Muscle layer of duodenum (tissue), 2 donors: ENCODE measurements at regions not wholly inside any gene's neighbourhood (a gene's known extent, or its start where the extent isn't known, plus 50 kb on each side); places are given as distances from the start of the nearest gene placed in this dataset.

Source experiments
- H3K27ac ChIP-seq: one replicate; pipeline ENCODE4 v1.7.0; 2013; ENCODE audit warnings: mild to moderate bottlenecking, low read length
- H3K27me3 ChIP-seq: one replicate; pipeline ENCODE4 v1.7.0; 2013; ENCODE audit warnings: low read depth, mild to moderate bottlenecking, control low read depth, low read length
- H3K36me3 ChIP-seq, 2 donors: one replicate each; pipeline ENCODE4 v1.7.0; 2013; ENCODE audit warnings: low read length in 2 of 2, control low read depth in 1 of 2, mild to moderate bottlenecking in 1 of 2; ENCODE audit not compliant: insufficient read depth in 2 of 2, control insufficient read depth in 1 of 2
- H3K4me1 ChIP-seq, 2 donors: one replicate each; pipeline ENCODE4 v1.7.0; 2013; ENCODE audit warnings: low read length in 2 of 2, mild to moderate bottlenecking in 2 of 2, control low read depth in 1 of 2, moderate library complexity in 1 of 2; ENCODE audit not compliant: insufficient read depth in 2 of 2, control insufficient read depth in 1 of 2
- H3K4me3 ChIP-seq, 2 donors: one replicate each; pipeline ENCODE4 v1.7.0; 2013; ENCODE audit warnings: low read length in 2 of 2, low read depth in 1 of 2, mild to moderate bottlenecking in 1 of 2
- H3K9me3 ChIP-seq, 2 donors: one replicate each; pipeline ENCODE4 v1.7.0; 2013; ENCODE audit warnings: low read length in 2 of 2, control low read depth in 1 of 2, mild to moderate bottlenecking in 1 of 2; ENCODE audit not compliant: control insufficient read depth in 1 of 2
- donor health status: healthy.

- Histone ChIP-seq H3K36me3 (no peaks in the 10 kb centered on the region), H3K4me1 (no peaks in the 10 kb centered on the region), H3K27ac (no peak overlapping the region), H3K9me3 (no peaks in the 10 kb centered on the region), H3K4me3 (no peak overlapping the region), H3K27me3 (no peaks in the 10 kb centered on the region)
Measured at GRCh38 chr5:19301271-19301670, 686.7 kb downstream of the CDH18 start.

- Histone ChIP-seq H3K9me3 (no peaks in the 10 kb centered on the region), H3K4me3 (no peak overlapping the region), H3K36me3 (no peaks in the 10 kb centered on the region), H3K4me1 (no peaks in the 10 kb centered on the region), H3K27ac (no peak overlapping the region), H3K27me3 (no peaks in the 10 kb centered on the region)
Measured at GRCh38 chr5:19314840-19315239, 673.2 kb downstream of the CDH18 start.

- Histone ChIP-seq H3K36me3 (no peaks in the 10 kb centered on the region), H3K27ac (no peak overlapping the region), H3K4me1 (no peaks in the 10 kb centered on the region), H3K27me3 (no peaks in the 10 kb centered on the region), H3K4me3 (no peak overlapping the region), H3K9me3 (no peaks in the 10 kb centered on the region)
Measured at GRCh38 chr5:19319252-19319651, 668.7 kb downstream of the CDH18 start.

- no peaks in the 10 kb centered on the region for H3K36me3 ChIP-seq
- no peak overlapping the region for H3K27ac ChIP-seq
- H3K4me3 ChIP-seq = no peak overlapping the region
- no peaks in the 10 kb centered on the region for H3K27me3 ChIP-seq
- no peaks in the 10 kb centered on the region for H3K4me1 ChIP-seq
- no peaks in the 10 kb centered on the region for H3K9me3 ChIP-seq
Measured at GRCh38 chr5:19322716-19323485, 665.1 kb downstream of the CDH18 start.

- no peak overlapping the region for H3K27ac ChIP-seq
Measured at GRCh38 chr5:19334278-19334677, 653.7 kb downstream of the CDH18 start.

GRCh38 chr5:19342942-19343341 is 645.1 kb downstream of the CDH18 start:
- Histone ChIP-seq H3K4me3 (no peak overlapping the region), H3K4me1 (no peaks in the 10 kb centered on the region), H3K27ac (no peak overlapping the region), H3K9me3 (peaks cover 0 to 9% of the 10 kb centered on the region in 2 donors), H3K27me3 (no peaks in the 10 kb centered on the region), H3K36me3 (no peaks in the 10 kb centered on the region)

More at GRCh38 chr5:19334278-19334677, 653.7 kb downstream of the CDH18 start:
- Histone ChIP-seq H3K9me3 (peaks cover 0 to 14% of the 10 kb centered on the region in 2 donors), H3K4me1 (no peaks in the 10 kb centered on the region), H3K4me3 (no peak overlapping the region), H3K36me3 (no peaks in the 10 kb centered on the region), H3K27me3 (no peaks in the 10 kb centered on the region)

- no peak overlapping the region for H3K27ac ChIP-seq
- no peak overlapping the region for H3K4me3 ChIP-seq
- H3K4me1 ChIP-seq = no peaks in the 10 kb centered on the region
- H3K36me3 ChIP-seq = no peaks in the 10 kb centered on the region
- H3K9me3 ChIP-seq = no peaks in the 10 kb centered on the region
- H3K27me3 ChIP-seq = no peaks in the 10 kb centered on the region
Measured at GRCh38 chr5:19352120-19352519, 635.9 kb downstream of the CDH18 start.

GRCh38 chr5:19369048-19369447 is 619.0 kb downstream of the CDH18 start:
- Histone ChIP-seq H3K4me1 (no peaks in the 10 kb centered on the region), H3K9me3 (peaks cover 0 to 2% of the 10 kb centered on the region in 2 donors), H3K27me3 (no peaks in the 10 kb centered on the region), H3K36me3 (no peaks in the 10 kb centered on the region), H3K27ac (no peak overlapping the region), H3K4me3 (no peak overlapping the region)

- H3K27me3 ChIP-seq = no peaks in the 10 kb centered on the region
Measured at GRCh38 chr5:19369561-19369960, 618.4 kb downstream of the CDH18 start.

GRCh38 chr5:19370655-19371386 is 617.2 kb downstream of the CDH18 start:
- Histone ChIP-seq H3K4me3 (no peak overlapping the region), H3K36me3 (no peaks in the 10 kb centered on the region), H3K9me3 (peaks cover 0 to 2% of the 10 kb centered on the region in 2 donors), H3K27me3 (no peaks in the 10 kb centered on the region), H3K27ac (no peak overlapping the region), H3K4me1 (no peaks in the 10 kb centered on the region)

More at GRCh38 chr5:19369561-19369960, 618.4 kb downstream of the CDH18 start:
- Histone ChIP-seq H3K4me1 (no peaks in the 10 kb centered on the region), H3K36me3 (no peaks in the 10 kb centered on the region), H3K27ac (no peak overlapping the region), H3K4me3 (no peak overlapping the region), H3K9me3 (peaks cover 0 to 2% of the 10 kb centered on the region in 2 donors)

- H3K27ac ChIP-seq = no peak overlapping the region
- no peaks in the 10 kb centered on the region for H3K4me1 ChIP-seq
- H3K36me3 ChIP-seq = no peaks in the 10 kb centered on the region
- H3K27me3 ChIP-seq = no peaks in the 10 kb centered on the region
- H3K4me3 ChIP-seq = no peak overlapping the region
- H3K9me3 ChIP-seq = no peaks in the 10 kb centered on the region
Measured at GRCh38 chr5:19388391-19388790, 599.6 kb downstream of the CDH18 start.
